ENCODE measurements at regions not wholly inside any gene's neighbourhood (a gene's known extent, or its start where the extent isn't known, plus 50 kb on each side); places are given as distances from the start of the nearest gene placed in this dataset.
"Not testable (repeated sequence)": the region's sequence is repeated elsewhere in the genome, so short reads cannot be mapped to it uniquely, and the experiment has no call there.

DNA sequence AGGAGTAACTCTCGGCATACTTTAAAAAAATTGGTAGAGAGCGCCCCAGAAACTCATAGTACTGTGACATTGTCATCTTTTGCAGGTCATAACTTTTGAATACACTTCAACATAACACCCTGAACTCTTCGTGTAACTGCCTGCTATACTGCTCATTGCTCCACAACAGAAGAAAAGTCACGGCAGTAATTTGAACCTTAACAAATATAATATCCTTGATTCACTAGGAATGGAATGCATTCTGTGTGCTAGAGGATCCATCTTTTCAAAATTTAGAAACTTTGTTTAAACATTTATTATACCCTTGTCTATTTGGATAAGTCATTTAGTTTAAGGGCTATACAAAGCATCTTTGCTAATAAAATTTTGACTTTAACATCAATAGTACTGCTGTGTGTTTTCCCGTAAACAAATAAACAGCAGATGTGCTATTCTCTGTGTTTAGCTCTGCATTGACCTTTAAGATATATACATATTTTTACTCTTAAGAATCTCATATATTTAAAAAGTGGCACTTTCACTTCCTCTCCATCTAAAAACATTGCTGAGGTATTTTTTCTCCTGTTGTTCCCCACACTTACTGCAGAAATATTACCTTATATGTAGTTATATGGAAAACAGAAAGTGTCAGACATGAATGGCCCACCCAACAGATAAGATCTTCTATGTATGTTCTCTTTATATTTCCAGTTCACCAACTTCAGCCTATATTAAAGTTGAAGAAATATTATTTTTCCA lies 217.6 kb upstream of the TMEM229A start:
- intact Hi-C loops (cut with micrococcal nuclease) = no loop called here

DNA sequence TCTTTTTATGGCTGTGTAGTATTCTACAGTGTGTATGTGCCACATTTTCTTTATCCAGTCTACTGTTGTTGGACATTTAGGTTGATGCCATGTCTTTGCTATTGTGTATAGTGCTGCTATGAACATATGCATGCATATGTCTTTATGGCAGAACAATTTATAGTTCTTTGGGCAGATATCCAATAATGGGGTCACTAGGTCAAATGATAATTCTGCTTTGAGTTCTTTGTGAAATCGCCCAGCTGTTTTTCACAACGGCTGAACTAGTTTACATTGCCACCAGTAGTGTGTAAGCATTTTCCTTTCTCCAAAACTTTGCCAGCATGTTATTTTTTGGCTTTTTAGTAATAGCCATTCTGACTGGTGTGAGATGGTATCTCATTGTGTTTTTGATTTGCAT lies 214.8 kb upstream of the TMEM229A start:
- intact Hi-C loops (cut with micrococcal nuclease) = no loop called here

DNA sequence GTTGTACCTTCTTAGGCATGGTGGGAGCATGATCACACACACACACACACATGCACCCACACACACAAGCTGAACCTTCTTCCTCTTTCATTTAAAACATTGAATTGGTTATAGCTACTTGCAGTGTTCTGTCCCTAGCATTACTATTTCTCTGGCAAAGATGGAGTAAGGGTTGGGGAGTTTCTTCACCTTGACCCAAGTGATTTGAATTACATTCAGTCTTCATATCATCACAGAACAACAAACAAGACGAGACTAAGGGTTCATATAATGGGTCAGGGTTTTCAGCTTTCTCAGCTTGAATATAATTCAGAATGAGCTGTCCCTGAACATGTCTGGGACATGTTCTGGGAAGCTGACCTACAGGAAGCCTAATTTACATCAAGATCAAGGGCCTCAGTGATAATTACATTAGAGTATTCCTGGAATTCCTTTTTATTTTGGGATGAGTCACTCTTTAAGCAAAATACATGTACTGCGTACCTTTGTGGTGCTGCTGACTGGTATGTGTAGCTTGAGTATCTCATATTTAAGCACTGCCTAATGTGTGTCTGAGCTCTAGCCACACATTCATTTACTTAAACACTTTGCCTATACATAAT lies 213.5 kb upstream of the TMEM229A start:
- intact Hi-C loops (cut with micrococcal nuclease) = no loop called here

DNA sequence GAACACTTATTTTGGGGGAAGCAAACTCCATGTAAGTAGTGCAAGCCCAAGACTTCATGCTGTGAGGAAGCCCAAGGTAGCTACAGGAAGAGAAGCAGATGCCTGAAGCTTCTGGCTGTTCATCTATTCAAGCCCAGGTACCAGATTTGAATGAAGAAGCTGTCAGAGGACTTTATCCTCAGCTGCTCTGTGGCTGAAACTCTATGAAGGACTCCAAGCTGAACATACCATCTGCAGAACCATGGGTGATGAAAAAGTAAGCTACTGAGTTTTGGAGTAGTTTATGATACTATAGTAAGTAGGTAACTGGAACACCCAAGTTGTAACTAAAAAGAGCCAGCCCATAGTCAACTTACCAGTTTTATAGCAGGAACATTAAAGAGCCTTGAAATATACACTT lies 211.6 kb upstream of the TMEM229A start:
- intact Hi-C loops (cut with micrococcal nuclease) = not testable (repeated sequence)

DNA sequence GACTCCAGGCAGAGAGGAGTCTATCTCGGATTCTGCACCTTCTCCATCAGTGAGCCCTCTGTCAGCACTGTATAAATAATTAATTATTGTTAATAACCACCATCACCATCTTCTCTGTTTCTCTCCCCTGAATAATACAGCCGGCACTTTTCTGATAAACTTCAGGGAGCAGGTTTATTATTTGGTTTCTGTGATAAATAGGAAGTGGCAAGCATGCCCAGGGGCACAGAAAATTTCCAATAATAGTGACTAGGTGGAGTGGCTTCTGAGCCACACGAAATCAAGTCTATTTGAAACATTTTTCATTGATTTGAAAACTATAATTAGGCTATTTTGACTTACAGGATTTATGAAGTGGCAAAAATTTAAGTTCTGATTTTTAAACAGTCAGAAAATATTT lies 186.8 kb upstream of the TMEM229A start:
- intact Hi-C loops (cut with micrococcal nuclease) = no loop called here

DNA sequence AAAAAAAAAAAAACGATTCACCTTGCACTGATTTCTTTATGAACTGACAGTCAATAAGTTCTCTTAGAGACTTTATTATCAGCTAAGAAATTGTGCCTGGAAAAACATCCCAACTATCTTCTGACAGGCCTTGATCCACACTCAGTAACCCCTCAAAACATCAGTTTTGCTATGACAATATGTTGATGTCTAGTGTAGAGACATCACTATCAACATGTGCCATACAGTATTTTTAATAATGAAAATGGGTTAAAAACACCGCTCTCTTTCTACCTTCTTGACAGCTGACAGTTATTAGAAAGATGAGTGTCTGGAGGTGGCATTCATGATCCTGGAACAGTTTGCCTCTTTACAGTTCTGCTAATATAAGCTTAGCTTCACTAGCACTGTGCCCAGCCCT lies 175.8 kb upstream of the TMEM229A start:
- intact Hi-C loops (cut with micrococcal nuclease) = no loop called here

DNA sequence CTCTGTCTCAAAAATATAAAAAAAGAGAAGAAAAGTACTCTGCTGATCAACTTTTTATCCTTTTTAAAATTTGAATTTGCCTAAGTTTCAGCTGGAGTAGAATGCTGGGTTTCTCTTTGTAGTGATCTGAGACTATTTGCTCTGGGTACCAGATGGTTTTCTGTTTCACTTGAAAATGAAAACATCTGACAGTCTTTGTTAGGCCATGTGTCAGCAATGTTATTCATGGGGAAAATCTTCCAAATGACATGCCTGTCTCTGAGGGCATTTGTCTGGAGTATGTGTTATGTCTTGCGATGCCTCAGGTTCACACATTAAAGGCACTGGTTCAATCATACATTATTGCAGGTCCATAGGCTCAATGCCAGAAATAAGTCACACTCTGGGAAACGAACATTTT lies 175.3 kb upstream of the TMEM229A start:
- intact Hi-C loops (cut with micrococcal nuclease) = no loop called here

- intact Hi-C loops (cut with micrococcal nuclease) = no loop called here
Measured at GRCh38 chr7:124205526-124205925, 172.7 kb upstream of the TMEM229A start.

GRCh38 chr7:124202546-124202945 lies 169.7 kb upstream of the TMEM229A start:
- intact Hi-C loops (cut with micrococcal nuclease) = no loop called here

DNA sequence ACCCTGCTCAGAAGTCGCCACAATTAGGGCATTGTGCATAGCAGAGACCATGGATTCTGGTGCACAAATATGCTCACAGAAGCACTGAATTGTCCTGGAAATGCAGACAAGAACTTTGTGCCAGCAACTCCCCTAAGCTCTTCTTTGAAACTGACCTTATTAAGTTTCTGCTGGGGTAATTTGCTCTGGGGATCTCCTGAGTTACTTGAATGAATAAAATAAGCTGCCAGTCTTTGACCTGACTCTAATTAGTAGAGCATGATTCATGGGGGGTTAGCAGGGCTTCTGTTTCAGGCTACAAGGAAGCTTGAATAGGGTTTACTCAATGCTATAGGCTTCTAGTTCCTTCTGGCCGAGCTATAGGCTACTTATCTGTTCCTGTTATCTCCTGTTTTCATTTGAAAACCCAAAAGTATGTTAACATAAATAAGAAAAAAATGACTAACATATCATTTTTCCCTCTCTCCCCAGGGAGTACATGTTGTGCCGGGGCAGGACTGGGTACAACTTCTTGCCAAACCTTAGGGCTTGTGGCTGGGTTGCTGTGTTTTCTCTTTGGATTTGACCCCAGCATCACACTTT lies 169.0 kb upstream of the TMEM229A start:
- intact Hi-C loops (cut with micrococcal nuclease) = no loop called here

DNA sequence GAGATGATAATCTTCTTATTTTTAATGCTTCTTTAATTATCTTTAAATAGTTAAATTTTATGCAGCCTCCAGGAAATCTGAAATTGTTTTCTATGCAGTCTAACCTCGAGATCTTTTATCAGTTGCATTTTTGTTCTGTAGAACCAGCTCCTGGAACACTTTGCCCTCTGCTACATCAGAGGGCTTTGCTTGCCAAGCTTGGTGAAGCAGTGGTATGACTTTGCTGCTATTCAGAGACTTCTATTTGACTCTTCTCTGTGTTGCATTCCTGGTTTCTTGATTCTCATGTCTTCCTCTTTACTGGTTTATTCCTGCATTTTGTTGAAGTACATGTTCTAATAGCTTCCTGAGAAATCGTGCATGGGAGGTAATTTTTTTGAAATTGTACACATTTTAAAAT lies 163.7 kb upstream of the TMEM229A start:
- intact Hi-C loops (cut with micrococcal nuclease) = no loop called here

GRCh38 chr7:124192885-124193284 lies 160.0 kb upstream of the TMEM229A start:
- intact Hi-C loops (cut with micrococcal nuclease) = no loop called here

DNA sequence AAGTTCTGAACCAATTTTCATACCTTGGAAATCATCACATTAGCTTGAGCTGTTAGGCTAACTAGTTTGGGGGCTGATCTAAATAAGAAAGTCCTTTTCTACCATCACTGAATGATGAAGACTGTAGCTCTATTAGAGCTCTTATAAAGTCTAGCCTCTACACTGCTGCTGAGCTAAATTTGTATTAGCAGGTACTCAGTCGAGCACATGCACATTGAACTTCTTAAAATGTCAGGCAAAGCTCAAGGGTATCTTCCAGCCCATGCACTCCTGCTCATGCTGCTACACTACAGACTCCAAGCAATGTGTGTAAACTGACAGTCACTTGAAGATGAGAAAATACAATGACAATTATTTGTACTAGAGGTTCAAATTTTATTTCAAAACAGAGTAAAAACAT lies 158.8 kb upstream of the TMEM229A start:
- intact Hi-C loops (cut with micrococcal nuclease) = no loop called here

- intact Hi-C loops (cut with micrococcal nuclease) = no loop called here
Measured at GRCh38 chr7:124191030-124191429, 158.2 kb upstream of the TMEM229A start.

DNA sequence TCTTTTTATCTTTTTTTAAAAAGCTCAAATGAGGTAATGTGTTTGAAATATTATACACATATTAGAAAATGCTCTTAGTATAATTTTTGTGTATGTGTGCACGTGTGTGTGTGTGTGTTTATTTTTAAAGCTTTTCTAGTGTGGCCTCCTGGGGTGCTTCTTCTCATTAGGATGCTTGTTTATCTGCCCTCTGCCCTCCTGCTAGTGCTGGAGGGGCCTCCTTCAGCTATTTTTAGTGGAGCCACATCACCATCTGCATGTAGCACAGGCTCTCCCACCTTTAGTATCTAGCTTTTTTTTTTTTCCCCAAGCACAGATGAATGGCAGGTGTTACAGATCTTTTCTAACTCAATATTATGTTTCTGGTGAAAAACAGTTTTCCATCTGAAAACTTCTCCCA lies 155.7 kb upstream of the TMEM229A start:
- intact Hi-C loops (cut with micrococcal nuclease) = no loop called here

DNA sequence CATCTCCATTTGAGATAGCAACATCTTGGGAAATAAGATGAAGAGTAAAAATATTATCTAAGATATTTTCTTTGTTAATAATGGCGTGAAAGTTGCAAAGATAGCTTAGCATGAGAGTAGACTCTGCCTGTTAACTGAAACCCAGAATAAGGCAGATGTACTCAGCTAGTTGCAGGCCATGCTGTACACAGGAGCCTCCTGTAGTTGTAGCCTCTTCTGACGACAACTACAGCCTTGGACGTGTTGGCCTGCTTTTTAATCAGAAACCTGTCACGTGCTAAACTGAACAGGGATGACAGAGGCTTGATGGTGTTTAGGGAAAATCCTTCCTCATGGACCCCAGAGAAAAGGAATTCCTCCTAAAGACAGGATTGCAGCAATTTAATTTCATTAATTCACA lies 155.1 kb upstream of the TMEM229A start:
- intact Hi-C loops (cut with micrococcal nuclease) = no loop called here

- intact Hi-C loops (cut with micrococcal nuclease) = no loop called here
Measured at GRCh38 chr7:124183649-124184048, 150.8 kb upstream of the TMEM229A start.

DNA sequence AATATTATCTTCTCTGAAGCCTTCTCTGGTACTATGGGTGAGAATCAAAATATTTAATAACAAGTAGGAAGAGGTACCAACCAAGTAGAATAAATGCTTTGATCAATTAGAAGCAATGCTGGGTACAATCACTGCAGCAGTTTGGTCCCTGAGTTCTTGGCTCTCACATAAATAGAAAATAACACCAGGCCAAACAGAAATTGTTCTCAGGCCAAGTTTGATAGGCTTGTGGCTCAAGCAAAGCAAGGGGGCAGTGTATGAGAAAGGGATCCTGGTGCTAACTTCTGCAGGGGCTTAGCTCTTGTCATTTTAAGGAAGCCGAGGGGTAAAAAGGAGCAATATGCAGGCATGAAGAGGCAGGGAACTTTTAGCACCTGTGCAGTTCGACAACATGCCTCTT lies 146.8 kb upstream of the TMEM229A start:
- intact Hi-C loops (cut with micrococcal nuclease) = no loop called here

DNA sequence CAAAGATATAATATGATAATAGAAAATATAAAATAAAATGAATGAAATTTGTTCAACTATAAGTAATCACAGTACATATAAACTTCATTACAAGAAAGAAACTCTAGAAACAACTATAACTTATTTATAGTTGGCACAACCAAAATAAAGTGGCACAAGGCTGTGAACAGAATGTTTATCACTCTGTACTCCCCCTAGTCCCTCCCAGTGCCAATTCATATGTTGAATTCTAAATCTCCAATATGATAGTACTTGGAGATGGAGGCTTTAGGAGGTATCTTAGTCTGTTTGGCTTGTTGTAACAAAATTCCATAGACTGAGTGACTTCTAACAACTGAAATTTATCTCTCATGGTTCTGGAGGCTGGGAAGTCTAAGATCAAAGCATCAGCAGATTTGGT lies 145.0 kb upstream of the TMEM229A start:
- intact Hi-C loops (cut with micrococcal nuclease) = no loop called here

- intact Hi-C loops (cut with micrococcal nuclease) = not testable (repeated sequence)
Measured at GRCh38 chr7:124171812-124172211, 138.9 kb upstream of the TMEM229A start.

DNA sequence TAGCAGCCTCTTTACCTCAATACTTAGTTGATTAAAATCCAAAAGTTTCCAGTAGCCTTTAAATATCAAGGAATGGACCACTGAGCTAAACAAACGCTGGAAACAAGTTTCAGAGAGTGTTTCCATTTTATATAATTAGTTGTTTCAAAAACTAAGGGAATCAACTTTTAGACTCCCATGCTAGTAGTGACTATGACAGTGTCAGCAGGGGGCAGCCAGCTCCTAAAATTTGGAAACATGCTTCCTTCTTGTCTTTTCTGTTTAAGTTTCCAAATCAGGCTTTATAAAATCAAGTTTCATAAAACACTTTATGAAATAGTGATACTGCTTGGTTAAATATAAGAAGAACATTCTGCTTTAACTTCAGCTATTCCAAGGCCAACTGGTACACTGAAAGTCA lies 138.2 kb upstream of the TMEM229A start:
- intact Hi-C loops (cut with micrococcal nuclease) = no loop called here

DNA sequence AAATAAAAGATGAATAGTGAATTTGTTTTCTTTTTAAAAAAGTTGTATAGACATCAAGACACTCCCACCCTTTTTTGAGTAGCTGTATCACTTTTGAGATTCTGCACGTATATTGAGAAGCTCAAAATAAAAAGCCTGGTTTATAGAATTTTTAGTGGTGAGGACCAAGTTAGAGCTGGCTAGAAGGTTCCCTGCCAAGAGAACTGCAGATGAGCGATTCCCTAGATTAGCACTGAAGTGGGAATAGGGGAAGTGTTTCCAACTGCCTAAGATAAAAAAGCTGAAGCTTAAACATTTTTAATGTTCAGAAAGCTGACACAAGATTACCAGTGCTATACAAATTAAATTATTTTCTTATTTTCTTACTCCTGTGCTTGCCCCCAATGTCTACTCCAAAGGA lies 135.7 kb upstream of the TMEM229A start:
- intact Hi-C loops (cut with micrococcal nuclease) = no loop called here

- intact Hi-C loops (cut with micrococcal nuclease) = no loop called here
Measured at GRCh38 chr7:124162667-124163066, 129.8 kb upstream of the TMEM229A start.

Data from T-helper 1 cell treated with Interleukin-12 subunit alpha and Interleukin-12 subunit beta and Interleukin-4 antibody, amounts not matched to agents 30 ng/mL and 1 ng/mL, for 36 hours (primary cell).